ENCODE measurements at regions not wholly inside any gene's neighbourhood (a gene's known extent, or its start where the extent isn't known, plus 50 kb on each side); places are given as distances from the start of the nearest gene placed in this dataset.

DNA sequence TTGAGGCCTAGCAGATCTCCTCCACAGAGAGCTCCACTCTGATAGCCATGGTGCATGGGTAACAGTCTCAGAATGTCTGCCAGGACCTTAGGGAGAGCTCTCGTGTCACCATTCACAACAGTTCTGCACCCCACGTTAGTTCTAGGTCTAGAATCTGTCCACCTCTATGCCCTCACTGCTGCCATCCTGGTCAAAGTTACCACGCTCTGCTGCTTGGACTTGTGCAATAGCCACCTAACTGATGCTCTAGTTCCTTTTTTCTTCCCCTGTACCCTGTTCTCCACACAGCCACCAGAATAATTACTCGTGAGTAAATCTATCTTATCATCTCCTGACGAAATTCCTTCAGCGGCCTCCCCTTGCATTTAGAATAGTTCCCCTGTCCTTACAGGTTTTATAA is 268.8 kb upstream of the GATB start:
- no peak overlapping the region for H3K27ac ChIP-seq
- TF ChIP-seq CTCF (conservative IDR thresholded peaks at IDR 0.05) = no peak
- no peak for TF ChIP-seq ZFX (IDR thresholded peaks at IDR 0.05)

GRCh38 chr4:152028131-152028530 is 267.3 kb upstream of the GATB start:
- TF ChIP-seq ZFX (IDR thresholded peaks at IDR 0.05) (no peak), CTCF (conservative IDR thresholded peaks at IDR 0.05) (no peak)

DNA sequence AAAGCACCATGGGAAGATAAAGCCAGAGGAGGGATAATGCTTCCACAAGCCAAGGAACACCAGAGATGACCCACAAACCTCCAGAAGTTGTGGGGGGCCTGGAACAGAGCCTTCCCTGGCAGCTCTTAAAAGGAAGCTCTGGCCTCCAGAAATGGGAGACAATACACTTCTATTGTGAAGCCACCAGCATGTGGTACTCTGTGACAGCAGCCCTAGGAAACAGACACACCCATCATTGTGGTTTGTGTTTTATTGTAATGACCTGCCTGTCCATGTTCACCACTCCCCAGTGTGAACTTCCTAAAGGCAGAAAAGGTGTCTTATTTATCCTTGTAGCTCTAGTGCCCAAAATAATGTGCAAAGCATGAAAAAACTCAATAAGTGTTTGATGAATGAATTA is 264.1 kb upstream of the GATB start:
- H3K27ac ChIP-seq = no peak overlapping the region
- no peak for TF ChIP-seq CTCF (conservative IDR thresholded peaks at IDR 0.05)
- TF ChIP-seq ZFX (IDR thresholded peaks at IDR 0.05) = no peak

More at GRCh38 chr4:152028131-152028530, 267.3 kb upstream of the GATB start:
- H3K27ac ChIP-seq = no peak overlapping the region

GRCh38 chr4:152023674-152024073 is 262.9 kb upstream of the GATB start:
- no peak for TF ChIP-seq ZFX (IDR thresholded peaks at IDR 0.05)
- H3K27ac ChIP-seq = no peak overlapping the region

GRCh38 chr4:152022543-152022942 is 261.7 kb upstream of the GATB start:
- no peak overlapping the region for H3K27ac ChIP-seq
- no peak for TF ChIP-seq ZFX (IDR thresholded peaks at IDR 0.05)

DNA sequence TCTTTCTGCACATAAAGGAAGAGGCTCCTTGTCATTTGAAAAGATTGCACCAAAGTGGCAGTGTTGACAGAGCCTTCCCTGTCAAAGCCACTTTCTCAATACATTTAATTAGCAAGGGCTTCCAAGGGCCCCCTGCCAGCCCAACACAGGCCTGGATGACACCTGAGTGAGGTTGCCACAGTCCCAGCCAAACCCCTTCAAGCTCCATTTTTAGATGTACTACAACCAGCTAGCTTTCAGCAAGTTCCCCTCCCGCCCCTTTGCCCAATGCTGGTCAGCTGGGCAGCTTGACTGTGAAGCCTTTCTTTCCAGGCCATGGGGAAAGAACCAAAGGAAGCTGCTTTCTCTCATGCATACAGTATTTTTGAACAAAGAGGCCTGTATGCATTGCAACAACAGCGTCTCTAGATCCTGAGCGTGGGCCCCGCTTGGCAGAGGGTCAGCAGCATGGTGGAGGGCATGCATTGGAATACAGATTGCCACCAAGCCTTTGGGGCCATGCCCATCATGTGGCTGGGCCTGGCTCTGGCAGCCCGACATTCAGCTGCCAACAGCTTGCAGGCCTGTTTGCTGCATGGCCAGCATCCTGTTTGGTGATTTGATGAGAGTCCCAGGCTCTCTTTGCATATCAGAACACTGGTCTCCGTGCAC is 261.1 kb upstream of the GATB start:
- no peak overlapping the region for H3K27ac ChIP-seq
- no peak for TF ChIP-seq ZFX (IDR thresholded peaks at IDR 0.05)
- no peak for TF ChIP-seq CTCF (conservative IDR thresholded peaks at IDR 0.05)

- no peak for TF ChIP-seq ZFX (IDR thresholded peaks at IDR 0.05)
- TF ChIP-seq CTCF (conservative IDR thresholded peaks at IDR 0.05) = no peak
- no peak overlapping the region for H3K27ac ChIP-seq
Measured at GRCh38 chr4:152020073-152020472, 259.3 kb upstream of the GATB start.

DNA sequence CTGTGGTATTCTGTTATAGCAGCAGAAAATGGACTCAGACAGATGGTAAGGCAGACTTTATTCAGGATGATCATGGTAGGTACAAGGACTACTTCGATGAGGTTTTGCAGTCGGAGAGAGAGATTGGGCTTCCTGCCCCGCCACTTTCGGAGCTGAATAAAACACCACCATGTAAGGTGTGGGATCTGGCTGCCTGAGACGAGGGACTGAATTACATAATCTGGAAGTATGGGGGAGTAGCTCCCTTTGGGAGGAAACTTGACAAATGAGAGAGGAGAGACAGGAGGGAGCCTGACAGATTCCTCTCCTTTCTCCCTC is 255.5 kb upstream of the GATB start:
- H3K27ac ChIP-seq = no peak overlapping the region
- no peak for TF ChIP-seq ZFX (IDR thresholded peaks at IDR 0.05)
- no peak for TF ChIP-seq CTCF (conservative IDR thresholded peaks at IDR 0.05)
